ENCODE measurements at regions not wholly inside any gene's neighbourhood (a gene's known extent, or its start where the extent isn't known, plus 50 kb on each side); places are given as distances from the start of the nearest gene placed in this dataset.

DNA sequence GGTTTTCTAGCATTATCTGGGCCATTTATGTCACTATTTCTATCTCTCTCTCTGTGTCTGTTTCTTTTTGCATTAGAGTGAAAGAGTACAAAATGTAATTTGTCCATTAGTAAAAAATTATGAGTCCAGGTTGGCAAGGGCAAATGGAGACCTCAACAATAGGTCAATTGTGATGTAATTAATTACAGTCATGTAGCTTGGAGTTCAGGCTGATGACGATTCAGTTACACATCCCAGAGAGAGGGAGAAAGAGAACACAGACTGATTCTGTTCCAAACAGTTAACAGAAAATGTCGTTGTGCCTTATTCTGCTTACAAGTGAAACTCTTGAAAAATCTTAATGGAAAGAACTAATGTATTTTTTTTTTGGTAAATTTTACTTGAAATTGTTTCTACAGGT is 83.3 kb downstream of the ATXN7L3B start:
- no peaks in the 10 kb centered on the region for H3K4me1 ChIP-seq
- H3K36me3 ChIP-seq (ENCODE audit: low read depth, missing control alignments) = no peaks in the 10 kb centered on the region
- DNase-seq = no peak
- no peaks in the 10 kb centered on the region for H3K27me3 ChIP-seq
- no peak overlapping the region for H3K27ac ChIP-seq
- H3K9me3 ChIP-seq = no peaks in the 10 kb centered on the region
- no peak for TF ChIP-seq POLR2A (IDR thresholded peaks at IDR 0.05)
- TF ChIP-seq, protein P1, sequence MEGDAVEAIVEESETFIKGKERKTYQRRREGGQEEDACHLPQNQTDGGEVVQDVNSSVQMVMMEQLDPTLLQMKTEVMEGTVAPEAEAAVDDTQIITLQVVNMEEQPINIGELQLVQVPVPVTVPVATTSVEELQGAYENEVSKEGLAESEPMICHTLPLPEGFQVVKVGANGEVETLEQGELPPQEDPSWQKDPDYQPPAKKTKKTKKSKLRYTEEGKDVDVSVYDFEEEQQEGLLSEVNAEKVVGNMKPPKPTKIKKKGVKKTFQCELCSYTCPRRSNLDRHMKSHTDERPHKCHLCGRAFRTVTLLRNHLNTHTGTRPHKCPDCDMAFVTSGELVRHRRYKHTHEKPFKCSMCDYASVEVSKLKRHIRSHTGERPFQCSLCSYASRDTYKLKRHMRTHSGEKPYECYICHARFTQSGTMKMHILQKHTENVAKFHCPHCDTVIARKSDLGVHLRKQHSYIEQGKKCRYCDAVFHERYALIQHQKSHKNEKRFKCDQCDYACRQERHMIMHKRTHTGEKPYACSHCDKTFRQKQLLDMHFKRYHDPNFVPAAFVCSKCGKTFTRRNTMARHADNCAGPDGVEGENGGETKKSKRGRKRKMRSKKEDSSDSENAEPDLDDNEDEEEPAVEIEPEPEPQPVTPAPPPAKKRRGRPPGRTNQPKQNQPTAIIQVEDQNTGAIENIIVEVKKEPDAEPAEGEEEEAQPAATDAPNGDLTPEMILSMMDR (IDR thresholded peaks at IDR 0.05) = no peak
- intact Hi-C loops (cut with DNase I; ENCODE audit: low total_unique reads) = no loop called here
- WGBS, 2 donors = 22 to 28% methylated on average over 2 of the region's 2 CpGs
- no peak overlapping the region for H3K4me3 ChIP-seq

DNA sequence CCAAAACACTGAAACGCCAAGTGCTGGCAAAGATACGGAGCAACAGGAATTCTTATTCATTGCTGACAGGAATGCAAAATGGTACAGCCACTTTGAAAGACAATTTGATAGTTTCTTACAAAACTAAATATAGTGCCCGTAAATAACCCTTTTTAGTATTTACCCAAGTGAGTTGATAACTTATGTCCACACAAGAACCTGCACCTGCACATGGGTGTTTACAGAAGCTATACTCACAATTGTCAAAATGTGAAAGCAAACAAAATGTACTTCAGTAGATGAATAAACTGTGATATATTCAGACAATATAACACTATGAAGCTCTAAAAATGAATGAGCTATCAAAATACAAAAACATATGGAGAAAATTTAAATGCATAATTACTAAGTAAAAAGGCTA is 86.6 kb downstream of the ATXN7L3B start:
- 67% methylated on average over 3 of the region's 3 CpGs for WGBS, 2 donors
- Histone ChIP-seq H3K36me3 (ENCODE audit: low read depth, missing control alignments) (no peaks in the 10 kb centered on the region), H3K4me1 (no peaks in the 10 kb centered on the region), H3K27me3 (no peaks in the 10 kb centered on the region), H3K27ac (no peak overlapping the region), H3K9me3 (no peaks in the 10 kb centered on the region), H3K4me3 (no peak overlapping the region)
- intact Hi-C loops (cut with DNase I; ENCODE audit: low total_unique reads) = no loop called here
- TF ChIP-seq, protein P1 (IDR thresholded peaks at IDR 0.05) = no peak
- no peak for TF ChIP-seq POLR2A (IDR thresholded peaks at IDR 0.05)
- no peak for DNase-seq

DNA sequence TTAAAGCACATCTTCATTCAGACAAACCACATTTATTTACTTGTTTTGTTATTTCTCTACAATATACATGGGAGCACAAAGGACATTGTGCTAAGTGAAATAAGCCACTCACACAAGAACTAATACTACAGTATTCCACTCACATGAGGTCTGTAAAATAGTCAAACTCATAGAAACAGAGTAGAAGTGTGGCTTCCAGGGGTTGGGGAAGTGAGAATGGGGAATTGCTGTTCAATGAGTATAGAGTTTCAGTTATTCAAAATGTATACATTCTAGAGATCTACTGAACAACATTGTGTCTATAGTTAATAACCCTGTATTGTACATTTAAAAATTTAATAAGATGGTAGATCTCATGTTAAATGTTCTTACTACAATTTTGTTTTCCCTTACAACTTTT is 88.8 kb downstream of the ATXN7L3B start:
- intact Hi-C loops (cut with DNase I; ENCODE audit: low total_unique reads) = no loop called here
- Histone ChIP-seq H3K4me3 (no peak overlapping the region), H3K9me3 (no peaks in the 10 kb centered on the region), H3K27me3 (no peaks in the 10 kb centered on the region), H3K4me1 (no peaks in the 10 kb centered on the region), H3K36me3 (ENCODE audit: low read depth, missing control alignments) (no peaks in the 10 kb centered on the region), H3K27ac (no peak overlapping the region)
- TF ChIP-seq, protein P1 (IDR thresholded peaks at IDR 0.05) = no peak
- no peak for TF ChIP-seq POLR2A (IDR thresholded peaks at IDR 0.05)
- no peak for DNase-seq

DNA sequence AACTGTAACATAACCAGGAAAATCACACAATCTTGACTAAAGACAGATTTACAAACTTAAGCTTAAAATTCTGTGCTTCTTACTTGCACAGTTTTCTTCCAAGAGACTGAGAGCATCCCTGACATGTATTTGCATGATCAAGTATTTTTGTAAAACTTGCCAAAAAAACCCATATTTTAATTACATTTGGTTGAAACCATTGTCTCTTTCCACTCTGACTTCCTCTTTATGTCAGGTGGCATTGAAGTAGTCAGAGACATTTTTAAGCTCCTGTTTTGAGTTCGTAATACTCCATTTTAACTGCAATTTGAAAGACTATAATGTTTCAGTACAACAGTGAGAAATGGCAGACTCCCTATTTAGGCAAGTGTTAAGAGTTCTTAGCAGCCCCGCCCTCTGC is 103.6 kb downstream of the ATXN7L3B start:
- intact Hi-C loops (cut with DNase I; ENCODE audit: low total_unique reads) = no loop called here
- WGBS, 2 donors = 93 to 94% methylated on average over 2 of the region's 2 CpGs

DNA sequence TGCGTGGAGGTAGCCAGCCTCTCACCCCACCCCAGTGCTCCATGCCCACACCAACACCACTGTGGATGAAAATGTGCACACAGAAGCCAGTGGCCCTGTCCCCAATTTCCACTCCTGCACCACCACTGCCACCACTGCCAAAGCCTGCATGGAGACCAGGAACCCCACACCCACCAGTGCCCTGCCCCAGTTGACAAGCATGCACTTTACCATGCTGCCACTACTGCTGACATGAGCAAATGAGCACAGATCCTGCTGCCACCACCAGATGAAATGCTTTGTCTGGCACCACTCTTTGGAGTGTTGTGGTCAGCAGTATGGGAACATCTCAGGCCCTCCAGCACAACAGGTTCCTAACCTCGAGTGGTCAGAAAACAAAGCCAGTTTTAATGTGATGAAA is 104.1 kb downstream of the ATXN7L3B start:
- Histone ChIP-seq H3K4me1 (no peaks in the 10 kb centered on the region), H3K9me3 (no peaks in the 10 kb centered on the region), H3K4me3 (no peak overlapping the region), H3K36me3 (ENCODE audit: low read depth, missing control alignments) (no peaks in the 10 kb centered on the region), H3K27me3 (no peaks in the 10 kb centered on the region), H3K27ac (no peak overlapping the region)
- TF ChIP-seq, protein P1 (IDR thresholded peaks at IDR 0.05) = no peak
- no peak for TF ChIP-seq POLR2A (IDR thresholded peaks at IDR 0.05)
- 70 to 88% methylated on average over 2 of the region's 2 CpGs for WGBS, 2 donors
- intact Hi-C loops (cut with DNase I; ENCODE audit: low total_unique reads) = no loop called here
- no peak for DNase-seq

More for the DNA sequence above, 103.6 kb downstream of the ATXN7L3B start:
- Histone ChIP-seq H3K36me3 (ENCODE audit: low read depth, missing control alignments) (no peaks in the 10 kb centered on the region), H3K27ac (no peak overlapping the region), H3K4me1 (no peaks in the 10 kb centered on the region), H3K9me3 (no peaks in the 10 kb centered on the region), H3K27me3 (no peaks in the 10 kb centered on the region), H3K4me3 (no peak overlapping the region)
- DNase-seq = no peak
- TF ChIP-seq, protein P1 (IDR thresholded peaks at IDR 0.05) = no peak
- TF ChIP-seq POLR2A (IDR thresholded peaks at IDR 0.05) = no peak

All from testis (tissue), 2 donors.